GM21515 (cell line): ENCODE measurements at regions not wholly inside any gene's neighbourhood (a gene's known extent, or its start where the extent isn't known, plus 50 kb on each side); places are given as distances from the start of the nearest gene placed in this dataset.

ENCODE experiments used
- ATAC-seq: cut with Tn5 transposase; IDR thresholded peaks from one replicate; pipeline ENCODE4 v1.9.1; 2021; ENCODE audit not compliant: unreplicated experiment

DNA sequence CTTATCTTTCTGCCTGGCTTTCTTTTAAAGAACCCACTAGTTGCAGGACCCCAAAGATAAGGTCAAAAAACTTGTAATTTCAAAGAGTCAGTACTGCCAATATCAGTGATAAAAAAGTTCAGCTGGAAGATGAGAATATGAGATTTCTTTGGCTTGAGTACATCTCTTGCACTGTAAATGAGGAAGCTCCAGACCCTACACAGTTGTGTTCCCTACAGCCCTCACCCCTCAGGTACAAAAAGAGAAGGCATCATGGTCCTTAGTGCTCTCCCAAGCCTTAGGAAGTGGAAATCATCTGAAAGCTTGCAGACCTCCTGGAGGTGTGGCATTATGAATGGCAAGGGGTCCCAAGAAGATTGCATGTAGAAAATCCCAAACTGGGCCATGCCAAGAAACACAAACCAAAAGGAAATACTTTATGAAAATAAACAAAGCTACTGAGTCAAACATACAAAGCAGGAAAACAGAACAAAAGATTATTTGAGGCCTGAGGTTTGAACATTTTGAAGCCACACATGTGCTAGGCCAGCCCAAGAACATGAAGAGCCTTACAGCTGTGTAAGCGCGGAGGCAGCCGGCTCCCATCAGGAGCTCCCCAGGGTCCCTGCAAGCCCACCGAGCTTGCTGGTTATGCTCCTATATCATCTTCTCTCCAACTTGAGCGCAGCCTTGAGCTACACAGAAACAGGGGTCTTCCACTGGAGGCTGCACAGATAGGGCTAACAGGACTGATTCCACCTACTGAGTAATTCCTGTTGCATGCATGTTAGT is 217.0 kb downstream of the OSR1 start:
- no peak for ATAC-seq

DNA sequence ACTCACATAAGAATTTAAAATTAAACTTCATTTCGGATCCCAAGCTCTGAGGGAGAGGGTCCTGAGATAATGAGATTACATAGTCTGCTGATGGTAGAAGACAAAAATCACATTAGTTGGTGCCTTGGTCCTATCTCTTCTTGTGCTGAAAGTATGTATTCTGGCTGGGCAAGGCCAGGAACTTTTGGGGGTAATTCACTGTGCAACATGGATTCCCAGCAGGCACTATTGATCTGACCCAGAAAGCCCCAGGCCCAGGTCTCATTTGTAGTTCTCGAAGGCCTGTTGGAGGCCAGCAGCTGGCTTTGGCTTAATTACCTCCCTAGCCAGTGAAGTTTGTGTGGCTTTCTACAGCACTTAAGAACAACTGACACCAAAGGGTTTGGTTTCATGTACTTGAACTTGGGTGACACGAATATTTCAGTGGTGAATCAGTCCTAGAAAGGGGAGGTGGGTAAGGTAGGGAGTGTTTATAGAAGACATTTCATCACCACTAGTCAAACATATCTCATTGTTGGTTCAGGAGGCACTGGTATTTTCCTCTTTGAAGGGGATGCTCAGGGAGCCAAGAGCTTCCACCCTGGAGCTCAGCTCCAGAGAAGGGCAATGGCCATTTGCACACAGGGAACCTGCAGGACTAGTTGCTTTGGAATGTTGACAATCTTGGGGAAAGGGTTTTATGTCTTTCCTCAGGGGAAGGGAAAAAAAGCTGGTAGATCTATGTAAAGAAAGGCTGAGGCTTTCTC is 217.8 kb downstream of the OSR1 start:
- ATAC-seq: no peak

DNA sequence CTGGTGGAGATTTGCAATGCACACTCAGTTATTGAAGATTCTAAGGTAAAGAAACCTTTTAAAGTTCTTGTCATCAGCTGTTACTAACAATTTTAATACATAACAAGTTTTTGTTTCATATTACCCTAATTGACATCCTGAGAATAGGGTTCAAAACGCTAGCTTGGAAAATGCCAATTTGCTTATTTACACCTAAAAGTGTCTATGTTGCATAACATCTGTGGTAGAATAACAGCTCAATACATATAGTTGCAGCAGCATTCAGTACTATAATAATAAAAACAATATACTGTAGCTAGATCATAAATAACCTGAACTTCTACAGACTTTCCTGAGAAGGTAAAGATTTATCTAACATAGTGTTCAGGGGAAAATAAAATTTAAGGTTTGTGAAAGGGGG is 219.0 kb downstream of the OSR1 start:
- no peak for ATAC-seq

DNA sequence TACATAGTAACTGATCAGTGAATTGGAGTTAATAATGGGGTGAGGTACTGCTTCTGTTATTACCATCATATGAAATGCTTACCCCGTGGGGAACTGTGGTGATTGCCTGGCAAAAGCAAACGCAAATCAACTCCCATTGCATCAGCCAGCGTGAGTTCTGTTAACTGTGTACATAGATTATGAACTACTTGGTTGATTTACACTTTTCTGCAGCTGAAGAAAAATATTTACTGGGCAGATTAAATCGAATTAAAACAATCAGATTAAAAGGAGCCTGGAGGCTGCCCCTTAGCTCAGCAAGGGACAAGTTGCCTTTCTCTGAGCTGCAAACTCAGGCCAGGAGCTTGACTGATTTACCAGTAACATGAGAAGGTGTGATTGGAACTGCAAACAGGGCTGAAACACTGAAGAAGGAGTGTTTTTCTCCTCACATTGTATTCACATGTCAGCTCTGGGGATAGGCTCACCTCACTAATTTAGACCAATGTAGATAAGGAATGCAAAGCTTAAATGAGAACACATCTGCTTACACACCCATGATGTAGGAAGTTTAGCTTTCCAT is 220.1 kb downstream of the OSR1 start:
- ATAC-seq: no peak

DNA sequence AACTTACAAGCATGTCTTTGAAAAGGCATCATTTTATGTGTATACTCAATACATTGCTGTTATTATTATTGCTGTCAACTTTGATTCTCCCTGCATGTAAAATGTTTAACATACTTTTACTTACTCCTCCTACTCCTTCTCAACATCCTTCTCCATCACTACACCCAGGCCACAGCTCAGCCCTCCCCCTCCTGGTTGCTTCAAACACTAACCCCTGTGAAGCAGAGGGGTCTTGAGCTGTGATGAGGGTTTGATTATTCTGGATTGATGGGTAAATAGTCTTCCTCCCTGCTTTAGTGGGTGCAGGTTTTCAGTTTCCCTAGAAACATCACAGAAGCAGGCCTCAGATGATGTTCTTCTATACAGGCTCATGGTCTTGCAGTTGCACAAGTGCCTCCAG is 221.0 kb downstream of the OSR1 start:
- no peak for ATAC-seq

DNA sequence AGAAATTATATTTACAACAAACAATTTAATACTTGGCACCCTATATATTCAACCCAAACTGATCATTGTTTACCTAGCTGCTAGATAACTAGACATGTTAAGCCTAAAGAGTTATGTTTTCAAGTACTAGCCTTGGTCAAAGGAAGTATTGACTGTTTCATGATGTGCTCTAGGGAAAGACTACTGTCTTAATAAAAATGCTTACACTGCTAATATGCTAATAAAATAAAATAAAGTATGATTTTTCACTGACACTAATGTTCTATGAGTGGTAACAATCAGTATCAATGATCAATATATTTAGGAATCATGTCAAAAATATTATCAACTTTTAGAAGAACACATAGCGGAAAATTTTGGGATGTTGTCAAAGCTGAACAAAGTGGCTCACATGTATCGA is 225.5 kb downstream of the OSR1 start:
- ATAC-seq: no peak

DNA sequence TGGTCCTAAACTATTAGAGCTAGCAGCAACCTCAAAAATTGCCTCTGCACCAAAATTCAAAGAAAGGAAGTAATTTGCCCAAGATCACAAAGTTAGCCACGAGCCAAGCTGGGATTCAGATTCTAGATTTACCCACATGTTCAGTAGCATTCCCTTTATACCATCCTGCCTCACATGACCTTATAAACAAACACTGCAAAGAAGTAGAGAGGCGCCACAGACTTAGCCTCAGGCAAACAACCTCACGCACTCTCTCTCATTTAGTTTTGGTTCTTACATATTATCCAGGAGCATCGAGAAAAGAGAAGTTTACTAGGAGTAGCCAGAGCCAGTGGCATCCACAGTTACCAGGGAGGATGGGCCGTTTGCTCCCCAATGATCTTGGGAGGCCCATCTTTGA is 226.6 kb downstream of the OSR1 start:
- ATAC-seq: no peak

DNA sequence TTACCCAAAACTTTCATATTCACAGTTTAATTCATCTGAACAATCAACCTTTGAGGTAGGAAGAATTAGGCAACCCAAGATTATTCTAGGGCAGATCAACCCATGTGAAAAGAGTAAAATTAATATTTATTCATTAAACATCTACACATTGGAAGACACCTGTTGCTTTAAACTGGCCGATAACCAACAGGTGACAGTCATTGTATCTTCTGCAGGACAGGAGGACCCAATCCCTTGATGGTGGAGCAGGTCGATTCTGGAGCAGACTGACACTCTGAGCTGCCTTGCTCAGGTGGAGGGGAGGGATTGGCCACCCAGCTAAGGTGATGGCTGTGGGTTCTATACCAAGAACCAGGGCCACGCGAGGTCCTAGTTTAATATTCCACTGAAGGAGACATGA is 230.3 kb downstream of the OSR1 start:
- no peak for ATAC-seq

DNA sequence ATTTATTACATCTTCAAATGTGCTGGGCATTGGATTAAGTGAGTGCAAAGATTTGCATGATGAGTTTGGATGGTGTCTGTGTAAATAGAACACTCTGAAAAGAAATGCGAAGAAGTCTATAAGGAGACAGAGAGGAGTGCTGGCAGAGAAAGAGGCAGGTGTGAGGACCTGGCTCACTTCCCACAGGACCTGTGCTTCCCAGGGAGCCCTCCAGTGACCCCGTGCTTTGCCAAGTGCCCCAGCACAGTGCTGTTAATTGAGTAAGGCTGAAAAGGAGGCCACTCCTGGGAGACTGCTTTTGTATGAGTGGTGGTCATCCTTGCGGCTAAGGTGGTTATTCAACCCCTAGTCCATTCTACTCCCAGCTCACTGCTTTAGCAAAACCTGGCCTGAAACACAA is 230.8 kb downstream of the OSR1 start:
- ATAC-seq: no peak

DNA sequence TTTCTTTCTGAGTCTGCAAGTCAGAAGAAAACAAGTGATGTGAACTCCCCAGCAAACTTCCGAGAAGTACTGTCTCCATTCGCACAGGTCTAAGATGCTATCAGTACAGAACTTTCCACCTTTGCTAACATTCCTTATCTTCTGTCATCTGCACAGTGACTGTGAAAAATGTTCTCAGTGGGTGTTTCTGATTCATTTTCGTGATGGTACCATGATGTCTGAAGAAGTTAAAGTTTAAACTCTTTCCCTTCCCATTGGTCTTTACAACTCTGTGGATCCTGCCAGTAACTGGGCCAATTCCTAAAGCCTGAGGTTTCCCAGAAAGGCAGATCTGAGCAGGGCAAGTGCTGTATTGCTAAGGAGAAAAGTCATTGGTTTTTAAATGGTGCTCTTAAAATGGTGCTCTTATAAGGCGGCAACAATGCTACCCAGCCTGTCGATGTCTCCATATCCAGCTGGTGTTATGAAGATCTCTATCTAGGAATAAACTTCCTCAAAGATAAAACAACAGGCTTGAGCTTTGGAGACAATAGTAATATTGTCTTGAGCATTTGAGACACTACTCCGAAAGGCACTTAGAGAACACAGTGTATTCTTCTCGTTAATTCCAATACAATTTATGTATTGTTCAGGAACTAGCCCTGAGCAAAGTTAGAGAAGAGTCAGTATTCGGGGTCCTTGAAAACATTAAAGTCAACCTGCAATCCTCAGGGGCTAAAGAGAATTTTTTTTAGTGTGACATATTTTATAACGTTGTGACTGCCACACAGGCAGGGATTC is 232.3 kb downstream of the OSR1 start:
- no peak for ATAC-seq

DNA sequence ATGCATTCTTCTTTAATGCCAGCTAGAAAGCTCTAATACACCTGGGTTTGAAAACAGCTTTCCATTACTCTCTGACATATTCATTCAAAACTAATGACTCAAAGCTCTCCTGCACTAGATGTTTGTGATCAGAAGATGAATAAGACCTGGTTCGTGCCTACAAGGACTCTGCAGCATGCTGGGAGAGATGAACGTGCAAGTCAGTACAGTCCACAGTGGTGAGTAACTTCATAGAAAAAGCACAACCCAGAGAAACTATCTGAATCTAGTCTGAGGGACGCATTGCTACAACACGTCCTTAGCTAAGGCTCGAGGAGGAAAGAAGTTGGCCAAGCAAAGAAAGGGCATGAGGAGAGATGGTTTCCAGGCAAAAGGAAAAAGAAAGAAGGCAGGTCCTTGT is 234.3 kb downstream of the OSR1 start:
- ATAC-seq: no peak

DNA sequence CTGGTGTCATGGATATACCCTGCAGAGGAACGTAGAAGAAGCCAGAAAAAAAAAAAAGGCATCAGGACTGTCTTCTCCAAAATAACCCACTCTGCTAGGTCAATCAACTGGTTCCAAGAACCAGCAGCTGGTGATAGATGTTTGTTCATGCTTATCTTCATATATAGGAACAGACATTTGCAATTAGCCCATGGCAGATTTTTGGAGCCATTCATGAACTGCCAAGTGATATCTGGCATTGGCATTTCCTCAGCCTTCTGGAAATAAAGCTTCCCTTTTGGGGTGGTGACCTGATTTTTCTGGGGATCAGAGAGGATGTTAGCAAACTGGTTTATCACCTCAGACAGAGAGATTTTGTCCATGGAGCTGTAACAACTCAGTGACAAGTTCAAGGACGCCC is 234.9 kb downstream of the OSR1 start:
- ATAC-seq: no peak

DNA sequence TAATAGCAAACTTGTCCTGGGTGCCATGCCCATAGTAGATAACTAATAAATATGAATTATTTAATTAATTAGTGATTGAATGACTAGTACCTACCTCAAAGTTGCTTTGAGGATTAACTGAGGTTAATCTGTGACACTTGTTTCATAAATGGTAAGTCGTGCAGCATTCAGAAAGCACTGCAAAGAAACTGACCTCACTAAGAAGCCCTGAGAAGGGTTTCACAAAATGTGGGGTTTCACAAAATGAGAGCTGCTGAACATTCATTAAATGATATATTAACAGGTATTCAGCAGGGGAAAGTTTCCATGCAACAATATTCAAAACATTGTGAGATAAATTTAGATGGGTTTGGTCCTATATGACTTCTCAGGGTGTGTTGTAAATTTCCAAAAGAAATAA is 236.2 kb downstream of the OSR1 start:
- ATAC-seq: no peak

DNA sequence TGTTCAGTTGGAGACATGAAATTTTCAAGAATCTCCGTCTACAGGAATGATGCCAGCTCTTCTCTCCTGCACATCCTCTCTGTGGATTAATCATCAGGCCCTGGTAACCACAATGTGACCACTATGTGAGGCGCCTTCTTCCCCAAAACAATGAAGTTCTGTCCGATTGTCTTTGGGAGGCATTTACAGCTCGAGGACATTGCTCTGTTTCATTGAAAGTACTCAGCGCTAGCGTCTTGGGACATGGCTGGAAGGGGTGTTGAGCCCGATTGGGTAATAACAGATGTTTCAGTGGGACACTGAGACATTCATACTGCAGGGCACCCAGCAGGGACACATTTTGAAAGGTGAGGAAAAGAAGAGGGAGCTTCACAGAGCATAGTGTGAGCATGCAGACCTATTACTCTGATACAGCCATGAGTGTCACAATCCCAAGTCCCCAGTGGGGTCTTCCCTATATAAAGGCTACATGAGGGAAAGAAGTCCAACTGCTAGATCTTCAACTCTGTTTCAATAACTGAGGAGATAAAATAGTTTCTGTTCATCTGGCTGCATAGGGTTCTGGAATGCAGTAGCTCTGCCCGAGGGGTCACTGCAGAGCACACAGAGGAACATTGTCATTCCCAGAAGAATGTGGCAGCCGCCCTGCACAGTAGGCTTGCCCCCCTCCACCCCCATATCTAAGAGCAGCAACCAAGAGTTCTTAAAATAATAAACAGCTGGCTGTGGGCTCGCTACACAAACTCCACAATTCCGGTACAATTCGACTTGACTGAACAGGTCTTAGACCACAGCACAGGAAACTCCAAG is 237.3 kb downstream of the OSR1 start:
- no peak for ATAC-seq

DNA sequence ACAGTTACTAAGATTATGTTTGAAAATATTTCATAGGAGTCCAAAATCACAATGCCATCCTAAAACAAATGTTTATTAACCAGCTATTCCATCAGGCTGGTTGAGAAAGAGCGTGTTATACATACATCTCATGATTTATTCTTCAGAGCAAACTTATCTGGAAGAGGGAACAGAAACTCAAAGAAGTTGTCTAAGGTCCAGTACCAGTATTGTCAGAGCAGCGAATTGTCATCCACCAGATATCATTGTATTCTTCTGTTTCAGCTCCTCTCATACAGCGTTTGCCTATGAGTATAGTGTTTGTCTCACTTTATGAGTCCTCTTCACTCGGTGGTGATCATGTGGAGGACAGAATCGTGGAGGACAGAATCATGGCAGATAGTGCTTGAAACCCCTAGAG is 238.2 kb downstream of the OSR1 start:
- no peak for ATAC-seq

DNA sequence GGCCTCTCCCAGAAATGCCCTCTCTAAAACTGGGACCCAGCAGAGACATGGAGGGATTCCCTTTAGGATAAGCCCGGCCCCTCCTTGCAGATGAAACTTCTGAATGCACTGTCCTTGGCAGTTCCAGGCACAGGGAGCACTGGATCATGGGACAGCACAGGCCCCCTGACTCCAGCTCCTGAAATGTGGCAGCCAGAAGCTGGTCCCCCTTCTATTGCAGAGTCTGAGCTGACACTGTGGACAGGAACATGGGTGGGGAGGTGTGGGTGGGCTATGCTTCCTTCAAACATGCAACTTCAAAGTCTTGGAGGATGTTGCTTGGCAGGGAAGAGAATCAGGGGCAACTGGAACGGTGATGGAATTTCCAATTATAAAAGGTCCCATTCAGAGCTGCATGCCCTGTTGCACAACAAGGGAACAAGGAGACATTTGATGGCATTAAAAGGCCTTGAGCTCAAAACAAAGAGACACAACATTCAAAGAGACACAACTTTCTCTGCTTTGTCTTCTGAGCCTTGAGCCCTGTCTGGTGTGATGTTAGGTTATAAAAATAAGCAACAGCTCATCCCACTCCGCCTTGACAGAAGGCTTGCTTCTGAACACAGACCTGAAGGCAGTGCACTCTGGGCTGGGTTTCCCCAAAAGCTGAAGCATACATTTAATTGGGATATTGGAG is 239.0 kb downstream of the OSR1 start:
- no peak for ATAC-seq

DNA sequence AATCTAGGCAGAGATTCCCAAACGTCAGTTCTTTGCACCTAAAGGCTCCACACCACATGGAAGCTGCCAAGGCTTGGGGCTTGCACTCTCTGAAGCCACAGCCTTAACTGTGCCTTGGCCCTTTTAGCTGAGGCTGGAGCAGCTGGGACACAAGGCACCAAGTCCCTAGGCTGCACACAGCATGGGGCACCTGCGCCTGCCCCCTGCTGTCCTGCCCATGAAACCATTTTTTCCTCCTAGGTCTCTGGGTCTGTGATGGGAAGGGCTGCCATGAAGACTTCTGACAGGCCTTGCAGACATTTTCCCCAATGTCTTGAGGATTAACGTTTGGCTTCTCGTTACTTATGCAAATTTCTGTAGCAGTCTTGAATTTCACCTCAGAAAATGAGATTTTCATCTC is 241.5 kb downstream of the OSR1 start:
- no peak for ATAC-seq

DNA sequence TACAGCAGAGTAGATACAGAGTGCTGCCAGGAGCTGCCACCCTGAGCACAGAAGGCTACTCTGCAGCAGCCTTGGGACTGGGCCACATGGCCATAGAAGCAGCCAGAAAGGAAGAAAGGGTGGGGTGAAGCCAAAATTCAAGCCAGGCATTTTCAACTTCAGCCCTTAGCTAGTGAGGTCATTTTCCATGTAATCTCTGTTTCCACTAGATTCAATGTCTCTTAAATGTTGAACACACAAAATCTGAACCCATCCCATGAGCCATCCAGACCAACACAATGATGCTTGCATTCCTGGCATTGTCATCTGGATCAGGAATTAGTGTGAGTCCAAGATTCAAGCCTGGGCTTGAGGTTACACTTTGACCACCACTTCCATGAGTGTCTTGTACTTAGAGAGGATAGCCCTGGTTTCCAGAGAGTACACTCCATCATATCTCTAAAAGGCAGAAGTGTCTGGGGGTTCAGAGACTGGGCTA is 243.6 kb downstream of the OSR1 start:
- no peak for ATAC-seq

DNA sequence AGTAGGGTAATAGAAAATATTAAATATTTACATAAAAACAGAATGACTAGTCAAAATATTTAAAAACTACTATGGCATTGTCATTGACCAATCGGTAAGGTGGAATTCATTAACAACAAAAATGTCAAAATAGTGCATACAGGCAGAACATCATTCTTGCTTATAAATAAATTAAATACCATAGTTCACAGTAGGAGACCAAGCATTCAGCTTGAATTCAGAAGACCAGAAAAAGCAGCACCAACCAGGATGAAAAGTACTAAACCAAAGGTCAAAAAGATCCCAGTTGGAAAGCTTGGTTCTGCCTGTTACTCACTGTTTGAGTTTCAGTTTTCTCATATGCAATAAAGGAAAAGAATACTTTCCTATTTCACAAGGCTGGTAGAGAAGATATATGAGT is 244.3 kb downstream of the OSR1 start:
- no peak for ATAC-seq

DNA sequence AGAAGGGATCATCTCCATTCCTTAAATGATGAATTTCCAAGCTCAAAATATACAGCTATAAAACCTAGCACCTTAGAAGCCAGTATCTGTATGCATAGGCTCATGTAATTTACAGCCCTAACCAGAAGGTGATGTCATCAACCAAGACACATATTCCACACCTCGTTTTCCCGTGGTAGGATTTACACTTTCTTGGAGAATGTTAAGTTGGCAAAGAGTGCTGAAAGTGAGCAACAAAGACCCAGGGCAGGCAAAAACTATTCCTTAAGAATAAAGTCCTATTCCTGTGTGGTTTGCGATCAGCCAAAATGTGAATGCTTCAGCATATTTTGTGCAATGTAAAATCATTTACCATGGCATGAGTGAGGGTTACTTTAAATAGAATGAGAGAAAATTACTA is 247.1 kb downstream of the OSR1 start:
- ATAC-seq: no peak
